ENCODE measurements at regions not wholly inside any gene's neighbourhood (a gene's known extent, or its start where the extent isn't known, plus 50 kb on each side); places are given as distances from the start of the nearest gene placed in this dataset.

DNA sequence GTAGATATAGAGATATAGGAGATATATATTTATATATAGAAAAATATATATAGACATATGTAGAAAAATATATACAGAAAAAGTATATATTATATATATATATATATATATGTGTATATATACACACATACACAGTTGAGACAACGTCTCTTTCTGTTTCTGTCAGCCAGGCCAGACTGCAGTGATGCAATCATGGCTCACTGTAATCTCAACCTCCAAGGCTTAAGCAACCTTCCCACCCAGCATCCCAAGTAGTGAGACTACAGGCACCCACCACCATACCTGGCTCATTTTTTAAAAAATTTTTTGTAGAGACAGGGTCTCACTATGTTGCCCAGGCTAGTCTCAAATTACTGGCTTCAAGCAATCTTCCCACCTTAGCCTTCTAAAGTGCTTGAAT is 426.3 kb downstream of the GPM6A start:
- H3K27me3 ChIP-seq (replicated peaks; ENCODE audit: insufficient read depth, low read depth, low read length, poor library complexity), result no peaks in the 10 kb centered on the region
- TF ChIP-seq EZH2 (IDR thresholded peaks at IDR 0.05; ENCODE audit: borderline replicate concordance, low read depth, low read length, poor library complexity, severe bottlenecking), result no peak
- TF ChIP-seq, protein P1, sequence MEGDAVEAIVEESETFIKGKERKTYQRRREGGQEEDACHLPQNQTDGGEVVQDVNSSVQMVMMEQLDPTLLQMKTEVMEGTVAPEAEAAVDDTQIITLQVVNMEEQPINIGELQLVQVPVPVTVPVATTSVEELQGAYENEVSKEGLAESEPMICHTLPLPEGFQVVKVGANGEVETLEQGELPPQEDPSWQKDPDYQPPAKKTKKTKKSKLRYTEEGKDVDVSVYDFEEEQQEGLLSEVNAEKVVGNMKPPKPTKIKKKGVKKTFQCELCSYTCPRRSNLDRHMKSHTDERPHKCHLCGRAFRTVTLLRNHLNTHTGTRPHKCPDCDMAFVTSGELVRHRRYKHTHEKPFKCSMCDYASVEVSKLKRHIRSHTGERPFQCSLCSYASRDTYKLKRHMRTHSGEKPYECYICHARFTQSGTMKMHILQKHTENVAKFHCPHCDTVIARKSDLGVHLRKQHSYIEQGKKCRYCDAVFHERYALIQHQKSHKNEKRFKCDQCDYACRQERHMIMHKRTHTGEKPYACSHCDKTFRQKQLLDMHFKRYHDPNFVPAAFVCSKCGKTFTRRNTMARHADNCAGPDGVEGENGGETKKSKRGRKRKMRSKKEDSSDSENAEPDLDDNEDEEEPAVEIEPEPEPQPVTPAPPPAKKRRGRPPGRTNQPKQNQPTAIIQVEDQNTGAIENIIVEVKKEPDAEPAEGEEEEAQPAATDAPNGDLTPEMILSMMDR (conservative IDR thresholded peaks at IDR 0.05; ENCODE audit: low read depth, low read length), result no peak
- H3K27ac ChIP-seq (ENCODE audit: low read depth, low read length, poor library complexity, severe bottlenecking), result no peak overlapping the region
- no peak overlapping the region for H3K4me3 ChIP-seq (ENCODE audit: low read depth, low read length, poor library complexity, severe bottlenecking)
- POLR2A ChIA-PET (ENCODE audit: low non-redundant PET), result no interaction called here
- BruUV-seq (replicated peaks), result no TSS peak
- no peaks in the 10 kb centered on the region for H3K9me3 ChIP-seq (ENCODE audit: low read depth, low read length, poor library complexity, severe bottlenecking)
- intact Hi-C loops (cut with micrococcal nuclease; ENCODE audit: unreplicated experiment), result no loop called here
- DNase-seq (ENCODE audit: low spot score), result no peak
- CTCF ChIA-PET, result no interaction called here
- H3K36me3 ChIP-seq (ENCODE audit: insufficient read depth, low read length, poor library complexity, severe bottlenecking), result no peaks in the 10 kb centered on the region
- no peaks in the 10 kb centered on the region for H3K4me1 ChIP-seq (ENCODE audit: insufficient read depth, low read length, poor library complexity, severe bottlenecking)

DNA sequence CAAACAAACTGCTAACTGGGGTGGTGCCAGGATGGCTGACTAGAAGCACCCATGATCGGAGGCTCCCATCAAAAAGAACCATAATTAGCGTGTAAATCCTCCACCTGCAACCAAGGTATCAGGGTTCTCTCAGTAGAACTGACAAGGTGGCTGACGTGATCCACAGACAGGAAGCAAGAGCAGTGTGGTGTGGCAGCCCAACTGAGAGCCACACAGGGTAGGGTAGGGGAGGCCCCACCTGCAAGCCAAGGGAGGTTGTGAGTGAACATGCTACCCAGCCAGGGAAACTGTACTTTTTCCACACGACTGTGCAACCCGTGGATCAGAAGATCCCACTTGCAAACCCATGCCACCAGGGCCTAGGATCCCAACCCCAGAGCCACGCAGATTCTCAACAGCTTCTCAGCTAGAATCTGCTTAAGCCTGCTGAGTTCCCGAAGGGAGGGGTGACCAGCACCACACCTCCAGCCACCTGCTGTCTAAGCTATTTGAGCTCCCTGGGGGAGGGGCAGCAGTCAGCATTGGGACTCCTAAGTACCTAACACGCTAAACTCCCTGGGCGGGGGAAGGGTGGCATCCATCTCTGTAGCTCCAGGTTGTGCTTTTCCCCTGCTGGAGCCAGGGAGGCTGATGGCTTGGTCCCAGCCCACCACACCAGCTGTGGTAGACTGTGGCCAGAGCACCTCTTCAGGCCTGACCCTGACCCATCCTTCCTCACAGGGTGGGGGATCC is 425.1 kb downstream of the GPM6A start:
- Histone ChIP-seq H3K4me3 (ENCODE audit: low read depth, low read length, poor library complexity, severe bottlenecking) (no peak overlapping the region), H3K27ac (ENCODE audit: low read depth, low read length, poor library complexity, severe bottlenecking) (no peak overlapping the region), H3K4me1 (ENCODE audit: insufficient read depth, low read length, poor library complexity, severe bottlenecking) (no peaks in the 10 kb centered on the region), H3K9me3 (ENCODE audit: low read depth, low read length, poor library complexity, severe bottlenecking) (no peaks in the 10 kb centered on the region), H3K36me3 (ENCODE audit: insufficient read depth, low read length, poor library complexity, severe bottlenecking) (no peaks in the 10 kb centered on the region), H3K27me3 (replicated peaks; ENCODE audit: insufficient read depth, low read depth, low read length, poor library complexity) (no peaks in the 10 kb centered on the region)
- no TSS peak for BruUV-seq (replicated peaks)
- no peak for DNase-seq (ENCODE audit: low spot score)
- ChIA-PET CTCF (no interaction called here), POLR2A (ENCODE audit: low non-redundant PET) (no interaction called here)
- intact Hi-C loops (cut with micrococcal nuclease; ENCODE audit: unreplicated experiment), result no loop called here
- TF ChIP-seq, protein P1 (conservative IDR thresholded peaks at IDR 0.05; ENCODE audit: low read depth, low read length), result no peak
- no peak for TF ChIP-seq EZH2 (IDR thresholded peaks at IDR 0.05; ENCODE audit: borderline replicate concordance, low read depth, low read length, poor library complexity, severe bottlenecking)

DNA sequence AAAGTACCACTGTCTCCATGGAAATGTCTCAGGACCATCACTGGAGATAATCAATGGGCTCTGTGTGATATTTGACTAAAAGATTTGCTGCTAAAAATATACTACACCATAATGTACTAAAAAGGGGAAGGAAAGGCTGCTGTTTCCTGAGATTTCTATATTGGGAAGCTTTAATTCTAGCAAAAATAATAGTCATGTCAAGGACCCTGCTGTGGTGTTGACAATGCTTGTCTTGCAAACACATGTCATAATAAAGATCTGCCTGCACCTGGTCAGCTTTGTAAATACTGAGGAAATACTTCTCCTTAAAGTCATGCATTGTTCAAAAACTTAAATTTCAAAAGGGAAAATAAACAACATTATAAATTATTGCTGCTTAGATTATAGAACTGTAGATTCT is 417.9 kb downstream of the GPM6A start:
- intact Hi-C loops (cut with micrococcal nuclease; ENCODE audit: unreplicated experiment), result no loop called here

More for the DNA sequence above, 417.9 kb downstream of the GPM6A start:
- Histone ChIP-seq H3K27me3 (replicated peaks; ENCODE audit: insufficient read depth, low read depth, low read length, poor library complexity) (no peaks in the 10 kb centered on the region), H3K36me3 (ENCODE audit: insufficient read depth, low read length, poor library complexity, severe bottlenecking) (no peaks in the 10 kb centered on the region), H3K4me3 (ENCODE audit: low read depth, low read length, poor library complexity, severe bottlenecking) (no peak overlapping the region), H3K9me3 (ENCODE audit: low read depth, low read length, poor library complexity, severe bottlenecking) (no peaks in the 10 kb centered on the region), H3K4me1 (ENCODE audit: insufficient read depth, low read length, poor library complexity, severe bottlenecking) (no peaks in the 10 kb centered on the region), H3K27ac (ENCODE audit: low read depth, low read length, poor library complexity, severe bottlenecking) (no peak overlapping the region)
- CTCF ChIA-PET, result no interaction called here
- POLR2A ChIA-PET (ENCODE audit: low non-redundant PET), result no interaction called here
- DNase-seq (ENCODE audit: low spot score), result no peak
- TF ChIP-seq, protein P1 (conservative IDR thresholded peaks at IDR 0.05; ENCODE audit: low read depth, low read length), result no peak
- no peak for TF ChIP-seq EZH2 (IDR thresholded peaks at IDR 0.05; ENCODE audit: borderline replicate concordance, low read depth, low read length, poor library complexity, severe bottlenecking)
- BruUV-seq (replicated peaks), result no TSS peak
